ENCODE measurements at regions not wholly inside any gene's neighbourhood (a gene's known extent, or its start where the extent isn't known, plus 50 kb on each side); places are given as distances from the start of the nearest gene placed in this dataset.

- Histone ChIP-seq H2AFZ (ENCODE audit: insufficient read depth, low read length, poor library complexity) (no peak overlapping the region), H3K4me2 (ENCODE audit: low read length) (no peak overlapping the region), H3K79me2 (ENCODE audit: control insufficient read depth, insufficient read depth, low read length, poor library complexity) (no peaks in the 10 kb centered on the region), H2BK12ac (ENCODE audit: low read length) (no peak overlapping the region), H3K27me3 (ENCODE audit: insufficient read depth, low read length) (no peaks in the 10 kb centered on the region), H4K91ac (ENCODE audit: low read depth, low read length) (no peak overlapping the region), H3K36me3 (ENCODE audit: control insufficient read depth in 1 of 2, insufficient read depth in 2 of 2, low read length in 2 of 2) (no peaks in the 10 kb centered on the region), H3K18ac (ENCODE audit: low read length) (no peak overlapping the region), H3K9ac (ENCODE audit: low read length) (no peak overlapping the region), H3K9me3 (ENCODE audit: insufficient read depth, low read depth, low read length) (peaks cover 7% of the 10 kb centered on the region), H3K23ac (ENCODE audit: low read length) (no peak overlapping the region), H2BK5ac (ENCODE audit: low read depth, low read length, poor library complexity) (no peak overlapping the region), H3K79me1 (ENCODE audit: low read length) (no peaks in the 10 kb centered on the region), H3K14ac (ENCODE audit: low read length) (no peak overlapping the region), H4K8ac (ENCODE audit: low read depth, low read length) (no peak overlapping the region), H2BK120ac (ENCODE audit: insufficient read depth, low read length, poor library complexity) (no peak overlapping the region), H2AK5ac (ENCODE audit: low read length) (no peak overlapping the region), H3K4me3 (ENCODE audit: low read depth, low read length) (no peak overlapping the region), H3K27ac (ENCODE audit: low read depth, low read length) (no peak overlapping the region), H3K4ac (ENCODE audit: low read depth, low read length) (no peak overlapping the region), H4K12ac (ENCODE audit: low read depth, low read length) (no peak overlapping the region), H3K4me1 (ENCODE audit: control insufficient read depth in 1 of 2, insufficient read depth in 2 of 2, low read length in 2 of 2) (no peaks in the 10 kb centered on the region)
- no peak for DNase-seq
- WGBS (ENCODE audit: extremely low coverage, insufficient coverage, insufficient read length) = no CpG with 5 or more reads among the region's 12 CpGs
Measured at GRCh38 chr14:104475256-104475655, 104.3 kb upstream of the C14orf180 start.

- no peak for DNase-seq
- no peak overlapping the region for H3K4ac ChIP-seq (ENCODE audit: low read depth, low read length)
- H3K9me3 ChIP-seq (ENCODE audit: insufficient read depth, low read depth, low read length) = peaks cover 11% of the 10 kb centered on the region
- no peak overlapping the region for H3K4me3 ChIP-seq (ENCODE audit: low read depth, low read length)
- H3K18ac ChIP-seq (ENCODE audit: low read length) = no peak overlapping the region
- H3K4me2 ChIP-seq (ENCODE audit: low read length) = no peak overlapping the region
- no peaks in the 10 kb centered on the region for H3K27me3 ChIP-seq (ENCODE audit: insufficient read depth, low read length)
- H3K14ac ChIP-seq (ENCODE audit: low read length) = no peak overlapping the region
- H3K23ac ChIP-seq (ENCODE audit: low read length) = no peak overlapping the region
- no peak overlapping the region for H3K9ac ChIP-seq (ENCODE audit: low read length)
- H3K4me1 ChIP-seq (ENCODE audit: control insufficient read depth in 1 of 2, insufficient read depth in 2 of 2, low read length in 2 of 2) = no peaks in the 10 kb centered on the region
- H3K79me2 ChIP-seq (ENCODE audit: control insufficient read depth, insufficient read depth, low read length, poor library complexity) = no peaks in the 10 kb centered on the region
- H4K12ac ChIP-seq (ENCODE audit: low read depth, low read length) = no peak overlapping the region
- H3K79me1 ChIP-seq (ENCODE audit: low read length) = no peaks in the 10 kb centered on the region
- no peak overlapping the region for H3K27ac ChIP-seq (ENCODE audit: low read depth, low read length)
- no CpG with 5 or more reads among the region's 10 CpGs for WGBS (ENCODE audit: extremely low coverage, insufficient coverage, insufficient read length)
- H4K91ac ChIP-seq (ENCODE audit: low read depth, low read length) = no peak overlapping the region
- H2BK5ac ChIP-seq (ENCODE audit: low read depth, low read length, poor library complexity) = no peak overlapping the region
- no peak overlapping the region for H2AFZ ChIP-seq (ENCODE audit: insufficient read depth, low read length, poor library complexity)
- no peaks in the 10 kb centered on the region for H3K36me3 ChIP-seq (ENCODE audit: control insufficient read depth in 1 of 2, insufficient read depth in 2 of 2, low read length in 2 of 2)
- H2BK120ac ChIP-seq (ENCODE audit: insufficient read depth, low read length, poor library complexity) = no peak overlapping the region
- H2AK5ac ChIP-seq (ENCODE audit: low read length) = no peak overlapping the region
- no peak overlapping the region for H2BK12ac ChIP-seq (ENCODE audit: low read length)
- H4K8ac ChIP-seq (ENCODE audit: low read depth, low read length) = no peak overlapping the region
Measured at GRCh38 chr14:104475802-104476201, 103.8 kb upstream of the C14orf180 start.

- Histone ChIP-seq H3K4me3 (ENCODE audit: low read depth, low read length) (no peak overlapping the region), H3K14ac (ENCODE audit: low read length) (no peak overlapping the region)
Measured at GRCh38 chr14:104476437-104476836, 103.1 kb upstream of the C14orf180 start.

GRCh38 chr14:104477117-104477623 is 102.4 kb upstream of the C14orf180 start:
- Histone ChIP-seq H3K4me2 (ENCODE audit: low read length) (no peak overlapping the region), H3K18ac (ENCODE audit: low read length) (no peak overlapping the region), H3K27ac (ENCODE audit: low read depth, low read length) (no peak overlapping the region), H3K4ac (ENCODE audit: low read depth, low read length) (no peak overlapping the region), H2BK5ac (ENCODE audit: low read depth, low read length, poor library complexity) (no peak overlapping the region), H2BK12ac (ENCODE audit: low read length) (no peak overlapping the region), H3K79me2 (ENCODE audit: control insufficient read depth, insufficient read depth, low read length, poor library complexity) (no peaks in the 10 kb centered on the region), H4K91ac (ENCODE audit: low read depth, low read length) (no peak overlapping the region), H3K9ac (ENCODE audit: low read length) (no peak overlapping the region), H3K36me3 (ENCODE audit: control insufficient read depth in 1 of 2, insufficient read depth in 2 of 2, low read length in 2 of 2) (no peaks in the 10 kb centered on the region), H2AK5ac (ENCODE audit: low read length) (no peak overlapping the region), H3K14ac (ENCODE audit: low read length) (no peak overlapping the region), H2BK120ac (ENCODE audit: insufficient read depth, low read length, poor library complexity) (no peak overlapping the region), H4K8ac (ENCODE audit: low read depth, low read length) (no peak overlapping the region), H3K9me3 (ENCODE audit: insufficient read depth, low read depth, low read length) (peaks cover 10% of the 10 kb centered on the region), H3K23ac (ENCODE audit: low read length) (no peak overlapping the region), H4K12ac (ENCODE audit: low read depth, low read length) (no peak overlapping the region), H2AFZ (ENCODE audit: insufficient read depth, low read length, poor library complexity) (no peak overlapping the region), H3K4me1 (ENCODE audit: control insufficient read depth in 1 of 2, insufficient read depth in 2 of 2, low read length in 2 of 2) (no peaks in the 10 kb centered on the region), H3K4me3 (ENCODE audit: low read depth, low read length) (no peak overlapping the region), H3K27me3 (ENCODE audit: insufficient read depth, low read length) (no peaks in the 10 kb centered on the region), H3K79me1 (ENCODE audit: low read length) (no peaks in the 10 kb centered on the region)
- DNase-seq = no peak
- no CpG with 5 or more reads among the region's 15 CpGs for WGBS (ENCODE audit: extremely low coverage, insufficient coverage, insufficient read length)

More at GRCh38 chr14:104476437-104476836, 103.1 kb upstream of the C14orf180 start:
- Histone ChIP-seq H3K4me1 (ENCODE audit: control insufficient read depth in 1 of 2, insufficient read depth in 2 of 2, low read length in 2 of 2) (no peaks in the 10 kb centered on the region), H4K8ac (ENCODE audit: low read depth, low read length) (no peak overlapping the region), H3K18ac (ENCODE audit: low read length) (no peak overlapping the region), H2AFZ (ENCODE audit: insufficient read depth, low read length, poor library complexity) (no peak overlapping the region), H2BK12ac (ENCODE audit: low read length) (no peak overlapping the region), H3K27me3 (ENCODE audit: insufficient read depth, low read length) (no peaks in the 10 kb centered on the region), H4K12ac (ENCODE audit: low read depth, low read length) (no peak overlapping the region), H3K79me1 (ENCODE audit: low read length) (no peaks in the 10 kb centered on the region), H3K9me3 (ENCODE audit: insufficient read depth, low read depth, low read length) (peaks cover 15% of the 10 kb centered on the region), H3K9ac (ENCODE audit: low read length) (no peak overlapping the region), H3K27ac (ENCODE audit: low read depth, low read length) (no peak overlapping the region), H2BK5ac (ENCODE audit: low read depth, low read length, poor library complexity) (no peak overlapping the region), H3K79me2 (ENCODE audit: control insufficient read depth, insufficient read depth, low read length, poor library complexity) (no peaks in the 10 kb centered on the region), H3K4ac (ENCODE audit: low read depth, low read length) (no peak overlapping the region), H2AK5ac (ENCODE audit: low read length) (no peak overlapping the region), H4K91ac (ENCODE audit: low read depth, low read length) (no peak overlapping the region), H2BK120ac (ENCODE audit: insufficient read depth, low read length, poor library complexity) (no peak overlapping the region), H3K23ac (ENCODE audit: low read length) (no peak overlapping the region), H3K36me3 (ENCODE audit: control insufficient read depth in 1 of 2, insufficient read depth in 2 of 2, low read length in 2 of 2) (no peaks in the 10 kb centered on the region), H3K4me2 (ENCODE audit: low read length) (no peak overlapping the region)
- DNase-seq = no peak
- WGBS (ENCODE audit: extremely low coverage, insufficient coverage, insufficient read length) = no CpG with 5 or more reads among the region's 10 CpGs
